ENCODE measurements at regions not wholly inside any gene's neighbourhood (a gene's known extent, or its start where the extent isn't known, plus 50 kb on each side); places are given as distances from the start of the nearest gene placed in this dataset.

- TF ChIP-seq POLR2A (IDR thresholded peaks at IDR 0.05; ENCODE audit: low read depth, low read length) (no peak), TAF1 (IDR thresholded peaks at IDR 0.05; ENCODE audit: borderline replicate concordance, low read depth, low read length) (no peak), POLR2AphosphoS5 (IDR thresholded peaks at IDR 0.05; ENCODE audit: low read depth, low read length) (no peak)
Observed at GRCh38 chr9:91042541-91042940, 240.9 kb downstream of the SYK start.
